ENCODE measurements at regions not wholly inside any gene's neighbourhood (a gene's known extent, or its start where the extent isn't known, plus 50 kb on each side); places are given as distances from the start of the nearest gene placed in this dataset.

- Histone ChIP-seq H3K27ac (ENCODE audit: low read depth, low read length) (no peak overlapping the region), H3K36me3 (ENCODE audit: insufficient read depth, low read length) (no peaks in the 10 kb centered on the region), H3K4me1 (ENCODE audit: insufficient read depth, low read length) (no peaks in the 10 kb centered on the region), H2AFZ (ENCODE audit: low read length) (peak overlapping the region; percentile 4), H3K4me2 (ENCODE audit: insufficient read depth, low read length) (no peak overlapping the region), H3K79me2 (ENCODE audit: insufficient read depth, low read length) (no peaks in the 10 kb centered on the region), H4K20me1 (ENCODE audit: insufficient read depth, low read length) (no peaks in the 10 kb centered on the region), H3K27me3 (ENCODE audit: insufficient read depth, low read length) (no peaks in the 10 kb centered on the region), H3K9me3 (ENCODE audit: low read depth, low read length) (no peaks in the 10 kb centered on the region), H3K4me3 (ENCODE audit: insufficient read depth, low read length) (no peak overlapping the region)
- no peak for TF ChIP-seq CTCF (IDR thresholded peaks at IDR 0.05; ENCODE audit: extremely low read depth, low read depth, low read length)
- no peak for DNase-seq (ENCODE audit: insufficient read length, low spot score, missing footprints)
These were observed 54.4 kb upstream of the PPP2R3A start for GRCh38 chr3:135911110-135911509.

- Histone ChIP-seq H3K4me3 (ENCODE audit: insufficient read depth, low read length) (no peak overlapping the region), H3K9me3 (ENCODE audit: low read depth, low read length) (no peaks in the 10 kb centered on the region), H3K79me2 (ENCODE audit: insufficient read depth, low read length) (no peaks in the 10 kb centered on the region), H3K27me3 (ENCODE audit: insufficient read depth, low read length) (no peaks in the 10 kb centered on the region), H3K27ac (ENCODE audit: low read depth, low read length) (no peak overlapping the region), H3K4me2 (ENCODE audit: insufficient read depth, low read length) (no peak overlapping the region), H2AFZ (ENCODE audit: low read length) (no peak overlapping the region), H3K36me3 (ENCODE audit: insufficient read depth, low read length) (no peaks in the 10 kb centered on the region), H3K4me1 (ENCODE audit: insufficient read depth, low read length) (no peaks in the 10 kb centered on the region), H4K20me1 (ENCODE audit: insufficient read depth, low read length) (no peaks in the 10 kb centered on the region)
- DNase-seq (ENCODE audit: insufficient read length, low spot score, missing footprints): no peak
- no peak for TF ChIP-seq CTCF (IDR thresholded peaks at IDR 0.05; ENCODE audit: extremely low read depth, low read depth, low read length)
These were observed 50.3 kb upstream of the PPP2R3A start for GRCh38 chr3:135915206-135915605.
